GM12878 (cell line): ENCODE measurements at regions not wholly inside any gene's neighbourhood (a gene's known extent, or its start where the extent isn't known, plus 50 kb on each side); places are given as distances from the start of the nearest gene placed in this dataset.

ENCODE experiments used
- ATAC-seq: fragments of 200-7000 bp; cut with Tn5 transposase; 3 replicates; pipeline ENCODE4 v1.9.1; 2020; ENCODE audit warnings: mild to moderate bottlenecking, moderate library complexity
- BruUV-seq: library from RNA; stranded (reverse); fragments of 400-500 nt; replicated peaks from 2 replicates; lab custom pipeline; 2021; lab: Mats Ljungman, UMichigan
- CTCF ChIA-PET: fragments of 300-600 bp; sonication (Branson Sonifier 250); formaldehyde crosslinking; extraction: SDS; loops from one replicate; lab custom pipeline; 2021; ENCODE audit warnings: inconsistent platforms; lab: Yijun Ruan, JAX
- POLR2A ChIA-PET: fragments of 350-600 bp; formaldehyde crosslinking; extraction: SDS; loops from one replicate; lab custom pipeline; 2021; ENCODE audit warnings: inconsistent platforms; lab: Charles Lee
- RAD21 ChIA-PET: fragments of 300-600 bp; sonication (Branson Sonifier 250); formaldehyde crosslinking; loops from one replicate; lab custom pipeline; 2023; ENCODE audit warnings: antibody characterized with exemption; ENCODE audit not compliant: unreplicated experiment; lab: Charles Lee
- SMC1A ChIA-PET: fragments of 300-600 bp; sonication (Branson Sonifier 250); formaldehyde crosslinking; loops from one replicate; lab custom pipeline; 2023; ENCODE audit not compliant: unreplicated experiment, uncharacterized antibody; lab: Charles Lee
- DNase-seq: peaks from one replicate; pipeline ENCODE4 v3.0.0-alpha.2; 2011; ENCODE audit warnings: low read depth, low spot score
- FAIRE-seq: peaks from 3 replicates; lab custom pipeline; 2011; peaks lifted over from hg19 to GRCh38; lab: Jason Lieb, UNC
- H2AFZ ChIP-seq: 2 replicates; pipeline ENCODE4 v1.6.0; 2011; ENCODE audit warnings: low read depth, low read length, control low read depth; ENCODE audit not compliant: control insufficient read depth
- H3K27ac ChIP-seq: 2 replicates; pipeline ENCODE4 v1.5.1; 2011; ENCODE audit warnings: control low read depth; ENCODE audit not compliant: control insufficient read depth, insufficient read depth
- H3K27me3 ChIP-seq, 2 experiments: replicated peaks in 1 of 2; 2 replicates each; pipeline versions ENCODE4 v1.6.0 to v1.6.1; 2011; ENCODE audit warnings: low read length in 1 of 2; ENCODE audit not compliant: control insufficient read depth in 2 of 2, insufficient read depth in 2 of 2
- H3K36me3 ChIP-seq, 2 experiments: 2 replicates each; pipeline ENCODE4 v1.5.1; 2011; ENCODE audit warnings: low read length in 1 of 2; ENCODE audit not compliant: control insufficient read depth in 2 of 2, insufficient read depth in 2 of 2
- H3K4me1 ChIP-seq: 2 replicates; pipeline ENCODE4 v1.6.1; 2011; ENCODE audit warnings: mild to moderate bottlenecking, low read length, moderate library complexity, mixed read lengths; ENCODE audit not compliant: control insufficient read depth, insufficient read depth
- H3K4me2 ChIP-seq: 2 replicates; pipeline ENCODE4 v1.6.0; 2011; ENCODE audit warnings: control low read depth; ENCODE audit not compliant: control insufficient read depth, insufficient read depth
- H3K4me3 ChIP-seq: fragments of 200-600 bp; sonication (generic); 2 replicates; pipeline ENCODE4 v1.5.1; 2016
- H3K79me2 ChIP-seq: 2 replicates; pipeline ENCODE4 v1.6.0; 2011; ENCODE audit warnings: low read length; ENCODE audit not compliant: control insufficient read depth, insufficient read depth
- H3K9ac ChIP-seq: 2 replicates; pipeline ENCODE4 v1.8.0; 2011; ENCODE audit warnings: low read length, control low read depth, mixed read lengths; ENCODE audit not compliant: control insufficient read depth, insufficient read depth
- H3K9me3 ChIP-seq: replicated peaks from 3 replicates; pipeline ENCODE4 v1.5.1; 2011; ENCODE audit warnings: mild to moderate bottlenecking, low read length; ENCODE audit not compliant: control insufficient read depth, insufficient read depth
- H4K20me1 ChIP-seq: 2 replicates; pipeline ENCODE4 v1.6.0; 2011; ENCODE audit not compliant: control insufficient read depth, insufficient read depth
- CEBPB ChIP-seq, 2 experiments: fragments of 150-350 bp in 1 of 2; IDR thresholded peaks; 2 replicates each; pipeline ENCODE4 v1.6.1; 2012 to 2014; ENCODE audit warnings: low read depth in 2 of 2, low read length in 2 of 2, borderline replicate concordance in 1 of 2, inconsistent platforms in 1 of 2
- HDAC2 ChIP-seq: fragments of 200-600 bp; sonication (generic); IDR thresholded peaks from 2 replicates; pipeline ENCODE4 v1.6.1; 2017
- MTA3 ChIP-seq: IDR thresholded peaks from 2 replicates; pipeline ENCODE4 v1.6.1; 2012; ENCODE audit warnings: low read length, inconsistent platforms, borderline replicate concordance
- NRF1 ChIP-seq: conservative IDR thresholded peaks from 2 replicates; pipeline ENCODE4 v1.6.1; 2011; ENCODE audit warnings: mild to moderate bottlenecking, low read depth, low read length, improper control_type of control experiment
- PML ChIP-seq: IDR thresholded peaks from 2 replicates; pipeline ENCODE4 v1.6.1; 2012; ENCODE audit warnings: low read length, inconsistent platforms
- TBL1XR1 ChIP-seq: IDR thresholded peaks from 2 replicates; pipeline ENCODE4 v1.6.1; 2012; ENCODE audit warnings: low read depth, low read length, improper control_type of control experiment
- TCF7 ChIP-seq: IDR thresholded peaks from 2 replicates; pipeline ENCODE4 v1.6.1; 2014; ENCODE audit warnings: antibody characterized with exemption, borderline replicate concordance
- YBX1 ChIP-seq: fragments of 450-650 bp; IDR thresholded peaks from 2 replicates; pipeline ENCODE4 v1.6.1; 2016; ENCODE audit warnings: antibody characterized with exemption
- ZBED1 ChIP-seq: IDR thresholded peaks from 2 replicates; pipeline ENCODE4 v1.6.1; 2016; ENCODE audit warnings: borderline replicate concordance
- ZNF274 ChIP-seq: IDR thresholded peaks from one replicate; pipeline ENCODE4 v1.8.0; 2011; ENCODE audit not compliant: insufficient read length, insufficient read depth
- WGBS: methylation state at CpG from one replicate; pipeline ENCODE4 v1.1.6; 2016; ENCODE audit warnings: low lambda C conversion rate; ENCODE audit not compliant: insufficient replicate concordance, insufficient coverage; ENCODE audit errors: missing lambda C conversion rate; 5-methylcytosine and 5-hydroxymethylcytosine counted together
- in situ Hi-C: fragments of 300-500 bp; cut with MboI; formaldehyde crosslinking; loops from 9 replicates; pipeline ENCODE4 v1.14.3; 2018; ENCODE audit warnings: mixed read lengths
- intact Hi-C: fragments of 100-400 bp; cut with micrococcal nuclease; formaldehyde crosslinking; loops from one replicate; pipeline ENCODE4 v1.14.2; 2022; ENCODE audit not compliant: unreplicated experiment
- TF ChIP-seq, protein P1 (sequence below): fragments of 450-650 bp; formaldehyde crosslinking; IDR thresholded peaks from 2 replicates; pipeline ENCODE4 v1.4.0; 2020; ENCODE audit warnings: mild to moderate bottlenecking, moderate library complexity

DNA sequence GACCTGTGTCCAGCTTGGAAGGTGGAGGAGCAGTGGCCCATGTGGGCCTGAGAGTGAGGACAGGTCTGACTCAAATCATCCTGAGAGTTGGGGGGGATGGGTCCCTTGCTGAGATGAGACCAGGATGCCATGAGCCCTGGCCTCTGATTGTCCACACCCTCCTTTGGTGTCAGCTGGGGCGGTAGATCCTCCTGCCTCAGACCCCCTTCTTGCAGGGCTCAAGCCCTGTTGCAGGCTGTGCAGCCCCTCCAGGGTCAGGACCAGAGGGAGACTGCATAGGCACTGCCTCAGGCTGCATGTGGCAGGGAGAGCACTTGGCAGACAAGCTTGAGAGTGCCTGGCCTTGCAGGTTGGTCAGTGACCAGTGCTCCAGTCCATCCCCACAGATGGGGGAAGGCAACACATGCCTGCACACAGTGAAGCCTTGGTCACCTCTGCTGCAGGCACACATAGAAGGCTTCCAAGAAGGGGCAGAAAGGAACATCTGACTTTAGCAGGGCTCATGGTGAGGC lies 82.2 kb upstream of the ACTRT2 start:
- no peak for FAIRE-seq
- in situ Hi-C loops (no loop called here), intact Hi-C loops (no loop called here)
- Histone ChIP-seq H4K20me1 (no peaks in the 10 kb centered on the region), H3K36me3 (no peaks in the 10 kb centered on the region), H3K4me3 (no peak overlapping the region), H3K4me2 (no peak overlapping the region), H3K27me3 (no peaks in the 10 kb centered on the region), H3K9ac (no peak overlapping the region), H3K27ac (no peak overlapping the region), H2AFZ (no peak overlapping the region), H3K4me1 (no peaks in the 10 kb centered on the region), H3K9me3 (no peaks in the 10 kb centered on the region; the same call in 2 of the 3 replicates), H3K79me2 (no peaks in the 10 kb centered on the region)
- SMC1A ChIA-PET, result no interaction called here
- POLR2A ChIA-PET, result no interaction called here
- ATAC-seq, result no peak
- no peak for DNase-seq
- no peak for TF ChIP-seq TBL1XR1
- TF ChIP-seq NRF1, result no peak
- TF ChIP-seq, protein P1, sequence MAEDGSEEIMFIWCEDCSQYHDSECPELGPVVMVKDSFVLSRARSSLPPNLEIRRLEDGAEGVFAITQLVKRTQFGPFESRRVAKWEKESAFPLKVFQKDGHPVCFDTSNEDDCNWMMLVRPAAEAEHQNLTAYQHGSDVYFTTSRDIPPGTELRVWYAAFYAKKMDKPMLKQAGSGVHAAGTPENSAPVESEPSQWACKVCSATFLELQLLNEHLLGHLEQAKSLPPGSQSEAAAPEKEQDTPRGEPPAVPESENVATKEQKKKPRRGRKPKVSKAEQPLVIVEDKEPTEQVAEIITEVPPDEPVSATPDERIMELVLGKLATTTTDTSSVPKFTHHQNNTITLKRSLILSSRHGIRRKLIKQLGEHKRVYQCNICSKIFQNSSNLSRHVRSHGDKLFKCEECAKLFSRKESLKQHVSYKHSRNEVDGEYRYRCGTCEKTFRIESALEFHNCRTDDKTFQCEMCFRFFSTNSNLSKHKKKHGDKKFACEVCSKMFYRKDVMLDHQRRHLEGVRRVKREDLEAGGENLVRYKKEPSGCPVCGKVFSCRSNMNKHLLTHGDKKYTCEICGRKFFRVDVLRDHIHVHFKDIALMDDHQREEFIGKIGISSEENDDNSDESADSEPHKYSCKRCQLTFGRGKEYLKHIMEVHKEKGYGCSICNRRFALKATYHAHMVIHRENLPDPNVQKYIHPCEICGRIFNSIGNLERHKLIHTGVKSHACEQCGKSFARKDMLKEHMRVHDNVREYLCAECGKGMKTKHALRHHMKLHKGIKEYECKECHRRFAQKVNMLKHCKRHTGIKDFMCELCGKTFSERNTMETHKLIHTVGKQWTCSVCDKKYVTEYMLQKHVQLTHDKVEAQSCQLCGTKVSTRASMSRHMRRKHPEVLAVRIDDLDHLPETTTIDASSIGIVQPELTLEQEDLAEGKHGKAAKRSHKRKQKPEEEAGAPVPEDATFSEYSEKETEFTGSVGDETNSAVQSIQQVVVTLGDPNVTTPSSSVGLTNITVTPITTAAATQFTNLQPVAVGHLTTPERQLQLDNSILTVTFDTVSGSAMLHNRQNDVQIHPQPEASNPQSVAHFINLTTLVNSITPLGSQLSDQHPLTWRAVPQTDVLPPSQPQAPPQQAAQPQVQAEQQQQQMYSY (CRISPR knock-in tag), result no peak
- TF ChIP-seq PML, result no peak
- TF ChIP-seq TCF7, result no peak
- TF ChIP-seq ZNF274, result no peak
- TF ChIP-seq YBX1, result no peak
- no peak for TF ChIP-seq CEBPB (IDR thresholded peaks at IDR 0.05; ENCODE audit: borderline replicate concordance in 1 of 2, low read depth in 2 of 2, low read length in 2 of 2)
- TF ChIP-seq MTA3, result no peak
- no peak for TF ChIP-seq HDAC2
- TF ChIP-seq ZBED1, result no peak
- BruUV-seq, result no TSS peak
- RAD21 ChIA-PET, result no interaction called here
- CTCF ChIA-PET, result no interaction called here
- WGBS, result 19% methylated on average over 1 of the region's 1 CpG
